CD8-positive, alpha-beta memory T cell (primary cell): ENCODE measurements at regions not wholly inside any gene's neighbourhood (a gene's known extent, or its start where the extent isn't known, plus 50 kb on each side); places are given as distances from the start of the nearest gene placed in this dataset.

ENCODE experiments used
- CTCF ChIA-PET: fragments of 350-600 bp; sonication (Branson Sonifier 250); formaldehyde crosslinking; loops from one replicate; lab custom pipeline; 2021; ENCODE audit warnings: antibody characterized with exemption; lab: Charles Lee
- POLR2A ChIA-PET: fragments of 350-600 bp; sonication (Branson Sonifier 250); formaldehyde crosslinking; loops from one replicate; lab custom pipeline; 2021; ENCODE audit warnings: antibody characterized with exemption; lab: Charles Lee
- DNase-seq, 5 donors: peaks; one replicate each; pipeline versions ENCODE4 v3.0.0 to v3.0.0-alpha.2; 2020 to 2022; ENCODE audit warnings: mixed read lengths in 1 of 5
- H3K27ac ChIP-seq: one replicate; pipeline ENCODE4 v1.7.0; 2013; ENCODE audit warnings: low read depth, mild to moderate bottlenecking, low read length, moderate library complexity
- H3K27me3 ChIP-seq: 2 replicates; pipeline ENCODE4 v1.7.0; 2013; ENCODE audit warnings: low read length, mild to moderate bottlenecking; ENCODE audit not compliant: insufficient read depth, poor library complexity, severe bottlenecking
- H3K36me3 ChIP-seq: 2 replicates; pipeline ENCODE4 v1.7.0; 2013; ENCODE audit warnings: mild to moderate bottlenecking, low read length, moderate library complexity; ENCODE audit not compliant: insufficient read depth
- H3K4me1 ChIP-seq: 2 replicates; pipeline ENCODE4 v1.7.0; 2013; ENCODE audit warnings: mild to moderate bottlenecking, low read length, moderate library complexity; ENCODE audit not compliant: insufficient read depth
- H3K4me3 ChIP-seq: 2 replicates; pipeline ENCODE4 v1.7.0; 2013; ENCODE audit warnings: mild to moderate bottlenecking, low read length
- H3K9me3 ChIP-seq: 2 replicates; pipeline ENCODE4 v1.7.0; 2013; ENCODE audit warnings: mild to moderate bottlenecking, low read length
- H3K27ac Mint-ChIP-seq, 8 donors: one replicate each; pipeline ENCODE4 v1.8.0; 2020 to 2021; ENCODE audit warnings: mixed read lengths in 8 of 8, mild to moderate bottlenecking in 6 of 8, inconsistent platforms in 3 of 8, moderate library complexity in 3 of 8
- H3K27me3 Mint-ChIP-seq, 2 donors: one replicate each; pipeline ENCODE4 v1.8.0; 2020 to 2021; ENCODE audit warnings: mixed read lengths in 2 of 2, mild to moderate bottlenecking in 1 of 2, moderate library complexity in 1 of 2
- H3K36me3 Mint-ChIP-seq, 3 donors: one replicate each; pipeline ENCODE4 v1.8.0; 2020 to 2021; ENCODE audit warnings: mixed read lengths in 3 of 3, inconsistent platforms in 1 of 3, mild to moderate bottlenecking in 1 of 3
- H3K4me1 Mint-ChIP-seq, 3 donors: one replicate each; pipeline ENCODE4 v1.8.0; 2020 to 2021; ENCODE audit warnings: mixed read lengths in 3 of 3, inconsistent platforms in 1 of 3, mild to moderate bottlenecking in 1 of 3
- H3K4me3 Mint-ChIP-seq, 7 donors: one replicate each; pipeline ENCODE4 v1.8.0; 2020 to 2021; ENCODE audit warnings: mixed read lengths in 7 of 7, mild to moderate bottlenecking in 6 of 7, moderate library complexity in 4 of 7, inconsistent platforms in 2 of 7
- H3K9me3 Mint-ChIP-seq, 5 donors: one replicate each; pipeline ENCODE4 v1.8.0; 2020 to 2022; ENCODE audit warnings: mixed read lengths in 5 of 5, mild to moderate bottlenecking in 3 of 5, moderate library complexity in 2 of 5, inconsistent platforms in 1 of 5

GRCh38 chr16:65414284-65414984 is 292.6 kb upstream of the CDH11 start:
- Histone ChIP-seq H3K36me3 (no peaks in the 10 kb centered on the region), H3K9me3 (no peaks in the 10 kb centered on the region), H3K27me3 (no peaks in the 10 kb centered on the region), H3K4me1 (no peaks in the 10 kb centered on the region), H3K27ac (no peak overlapping the region), H3K4me3 (no peak overlapping the region)
- H3K9me3 Mint-ChIP-seq, result peaks cover 9 to 35% (median 19%) of the 10 kb centered on the region in 5 donors
- H3K4me3 Mint-ChIP-seq, result no peak overlapping the region
- DNase-seq, result no peak
- ChIA-PET POLR2A (no interaction called here), CTCF (no interaction called here)
- no peaks in the 10 kb centered on the region for H3K4me1 Mint-ChIP-seq
- no peak overlapping the region for H3K27ac Mint-ChIP-seq
- H3K27me3 Mint-ChIP-seq, result peaks cover 0 to 3% of the 10 kb centered on the region in 2 donors
- H3K36me3 Mint-ChIP-seq, result peaks cover 0 to 1% (median 0%) of the 10 kb centered on the region in 3 donors

DNA sequence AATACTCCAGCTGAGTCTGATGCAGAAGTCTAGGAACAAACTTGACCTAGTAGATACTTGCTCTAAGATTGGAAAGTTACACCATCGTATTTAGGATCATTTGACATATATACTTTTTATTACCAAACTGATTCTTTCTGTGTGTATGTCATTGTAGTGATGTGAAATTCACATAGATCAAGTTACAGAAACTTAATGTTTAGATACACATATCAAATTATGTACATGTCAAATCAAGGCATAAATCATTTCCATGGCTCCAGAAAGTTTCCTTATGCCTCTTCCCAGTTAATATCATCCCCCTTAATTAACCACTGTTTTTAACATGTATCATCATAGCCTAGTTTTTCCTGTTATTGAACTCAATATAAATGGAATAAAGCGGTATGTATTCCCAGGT is 292.0 kb upstream of the CDH11 start:
- H3K27me3 Mint-ChIP-seq, result peaks cover 0 to 1% of the 10 kb centered on the region in 2 donors
- Histone ChIP-seq H3K36me3 (no peaks in the 10 kb centered on the region), H3K27me3 (no peaks in the 10 kb centered on the region), H3K9me3 (no peaks in the 10 kb centered on the region), H3K27ac (no peak overlapping the region), H3K4me1 (no peaks in the 10 kb centered on the region), H3K4me3 (no peak overlapping the region)
- peaks cover 4 to 35% (median 17%) of the 10 kb centered on the region in 5 donors for H3K9me3 Mint-ChIP-seq
- no peak overlapping the region for H3K4me3 Mint-ChIP-seq
- CTCF ChIA-PET, result no interaction called here
- DNase-seq, result no peak
- no peak overlapping the region for H3K27ac Mint-ChIP-seq
- H3K36me3 Mint-ChIP-seq, result no peaks in the 10 kb centered on the region
- H3K4me1 Mint-ChIP-seq, result no peaks in the 10 kb centered on the region
- POLR2A ChIA-PET, result no interaction called here

- H3K36me3 Mint-ChIP-seq, result no peaks in the 10 kb centered on the region
- no peaks in the 10 kb centered on the region for H3K4me1 Mint-ChIP-seq
- no peak overlapping the region for H3K27ac Mint-ChIP-seq
- Histone ChIP-seq H3K27me3 (no peaks in the 10 kb centered on the region), H3K9me3 (no peaks in the 10 kb centered on the region), H3K27ac (no peak overlapping the region), H3K4me3 (no peak overlapping the region), H3K4me1 (no peaks in the 10 kb centered on the region), H3K36me3 (no peaks in the 10 kb centered on the region)
- ChIA-PET POLR2A (no interaction called here), CTCF (no interaction called here)
- H3K4me3 Mint-ChIP-seq, result no peak overlapping the region
- peaks cover 4 to 25% (median 13%) of the 10 kb centered on the region in 5 donors for H3K9me3 Mint-ChIP-seq
- H3K27me3 Mint-ChIP-seq, result peaks cover 0 to 1% of the 10 kb centered on the region in 2 donors
- DNase-seq, result no peak
These were observed 288.9 kb upstream of the CDH11 start for GRCh38 chr16:65410801-65411200.

- peaks cover 4 to 25% (median 11%) of the 10 kb centered on the region in 5 donors for H3K9me3 Mint-ChIP-seq
- POLR2A ChIA-PET, result no interaction called here
- no peaks in the 10 kb centered on the region for H3K36me3 Mint-ChIP-seq
These were observed 287.6 kb upstream of the CDH11 start for GRCh38 chr16:65409510-65409909.

GRCh38 chr16:65406933-65407332 is 285.1 kb upstream of the CDH11 start:
- POLR2A ChIA-PET, result no interaction called here
- Histone ChIP-seq H3K36me3 (no peaks in the 10 kb centered on the region), H3K27ac (no peak overlapping the region), H3K4me1 (no peaks in the 10 kb centered on the region), H3K9me3 (no peaks in the 10 kb centered on the region), H3K27me3 (no peaks in the 10 kb centered on the region), H3K4me3 (no peak overlapping the region)
- H3K27ac Mint-ChIP-seq, result no peak overlapping the region
- peaks cover 0 to 17% (median 6%) of the 10 kb centered on the region in 5 donors for H3K9me3 Mint-ChIP-seq
- H3K36me3 Mint-ChIP-seq, result no peaks in the 10 kb centered on the region
- no peak overlapping the region for H3K4me3 Mint-ChIP-seq
- CTCF ChIA-PET, result no interaction called here
- no peak for DNase-seq
- H3K4me1 Mint-ChIP-seq, result no peaks in the 10 kb centered on the region
- H3K27me3 Mint-ChIP-seq, result peaks cover 0 to 1% of the 10 kb centered on the region in 2 donors

More at GRCh38 chr16:65409510-65409909, 287.6 kb upstream of the CDH11 start:
- H3K4me1 Mint-ChIP-seq, result no peaks in the 10 kb centered on the region
- Histone ChIP-seq H3K4me3 (no peak overlapping the region), H3K4me1 (no peaks in the 10 kb centered on the region), H3K36me3 (no peaks in the 10 kb centered on the region), H3K27me3 (no peaks in the 10 kb centered on the region), H3K9me3 (no peaks in the 10 kb centered on the region), H3K27ac (no peak overlapping the region)
- CTCF ChIA-PET, result no interaction called here
- peaks cover 0 to 1% of the 10 kb centered on the region in 2 donors for H3K27me3 Mint-ChIP-seq
- H3K27ac Mint-ChIP-seq, result no peak overlapping the region
- DNase-seq, result no peak
- H3K4me3 Mint-ChIP-seq, result no peak overlapping the region

DNA sequence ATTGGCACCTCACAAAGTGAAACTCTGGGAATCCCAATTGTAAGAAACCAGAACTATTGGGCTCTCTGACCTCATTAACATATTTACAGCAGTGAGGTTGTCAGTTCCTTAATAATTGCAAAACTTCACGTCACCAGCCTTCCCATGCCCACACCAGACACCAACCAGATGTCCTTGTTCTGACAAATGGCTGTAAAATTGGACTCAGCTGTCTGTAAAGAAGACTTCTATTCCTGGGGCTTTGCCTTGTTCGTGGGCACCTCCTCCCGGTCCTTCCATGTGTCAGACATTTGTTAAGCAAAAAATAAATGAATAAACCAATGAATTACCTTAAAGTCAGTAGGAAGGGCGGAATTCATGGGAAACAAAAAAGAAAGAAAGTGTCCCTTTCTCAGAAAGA is 284.3 kb upstream of the CDH11 start:
- H3K36me3 Mint-ChIP-seq, result no peaks in the 10 kb centered on the region
- no peaks in the 10 kb centered on the region for H3K27me3 Mint-ChIP-seq
- peak overlapping the region in 1 of 8 donors; percentile 3 for H3K27ac Mint-ChIP-seq
- H3K9me3 ChIP-seq, result no peaks in the 10 kb centered on the region
- H3K36me3 ChIP-seq, result no peaks in the 10 kb centered on the region
- POLR2A ChIA-PET, result no interaction called here
- no peaks in the 10 kb centered on the region for H3K4me1 ChIP-seq
- H3K27ac ChIP-seq, result no peak overlapping the region
- peaks cover 0 to 12% (median 0%) of the 10 kb centered on the region in 5 donors for H3K9me3 Mint-ChIP-seq
- DNase-seq, result no peak
- no peak overlapping the region for H3K4me3 ChIP-seq
- CTCF ChIA-PET, result interaction anchor here (1.2 kb wide), 1 partner anchor 20 kb away, joined by 3 read pairs; no protein-coding TSS in a partner anchor
- no peaks in the 10 kb centered on the region for H3K4me1 Mint-ChIP-seq
- no peak overlapping the region for H3K4me3 Mint-ChIP-seq
- no peaks in the 10 kb centered on the region for H3K27me3 ChIP-seq

DNA sequence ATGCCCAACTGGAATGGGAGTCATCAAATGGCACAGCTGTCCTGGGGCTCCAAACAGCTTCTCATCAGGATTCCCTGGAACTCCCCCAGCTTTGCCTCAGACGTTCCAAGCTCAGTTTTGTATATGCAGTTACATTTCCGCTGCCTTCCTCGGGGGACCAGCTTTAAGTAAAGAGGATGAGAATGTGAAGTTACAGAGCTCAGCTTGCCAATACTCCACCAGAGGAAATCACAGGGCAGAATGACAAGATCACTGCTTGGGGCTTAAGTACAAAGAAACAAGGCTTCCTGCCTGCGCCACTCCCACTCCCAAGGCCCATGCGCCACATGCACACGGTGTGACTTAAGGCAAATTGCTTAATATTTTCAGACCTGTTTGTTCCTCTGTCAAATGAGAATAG is 272.4 kb upstream of the CDH11 start:
- DNase-seq, result no peak
- Mint-ChIP-seq H3K4me3 (no peak overlapping the region), H3K9me3 (peaks cover 0 to 11% (median 3%) of the 10 kb centered on the region in 5 donors), H3K4me1 (no peaks in the 10 kb centered on the region), H3K27ac (no peak overlapping the region), H3K36me3 (no peaks in the 10 kb centered on the region), H3K27me3 (peaks cover 0 to 3% of the 10 kb centered on the region in 2 donors)
- no peaks in the 10 kb centered on the region for H3K9me3 ChIP-seq
- H3K36me3 ChIP-seq, result no peaks in the 10 kb centered on the region
- no peak overlapping the region for H3K27ac ChIP-seq
- ChIA-PET POLR2A (no interaction called here), CTCF (no interaction called here)
- H3K4me1 ChIP-seq, result no peaks in the 10 kb centered on the region
- no peak overlapping the region for H3K4me3 ChIP-seq
- H3K27me3 ChIP-seq, result no peaks in the 10 kb centered on the region

- no peaks in the 10 kb centered on the region for H3K27me3 ChIP-seq
- no peaks in the 10 kb centered on the region for H3K9me3 ChIP-seq
- CTCF ChIA-PET, result interaction anchor here (1.2 kb wide), 1 partner anchor 8 kb away, joined by 3 read pairs; no protein-coding TSS in a partner anchor
- Mint-ChIP-seq H3K27ac (no peak overlapping the region), H3K9me3 (peaks cover 0 to 18% (median 3%) of the 10 kb centered on the region in 5 donors), H3K27me3 (peaks cover 0 to 3% of the 10 kb centered on the region in 2 donors), H3K4me1 (no peaks in the 10 kb centered on the region), H3K4me3 (no peak overlapping the region), H3K36me3 (no peaks in the 10 kb centered on the region)
- no peak overlapping the region for H3K4me3 ChIP-seq
- no peak overlapping the region for H3K27ac ChIP-seq
- H3K36me3 ChIP-seq, result no peaks in the 10 kb centered on the region
- POLR2A ChIA-PET, result no interaction called here
- H3K4me1 ChIP-seq, result no peaks in the 10 kb centered on the region
- no peak for DNase-seq
These were observed 271.1 kb upstream of the CDH11 start for GRCh38 chr16:65392806-65393565.
